ENCODE measurements at regions not wholly inside any gene's neighbourhood (a gene's known extent, or its start where the extent isn't known, plus 50 kb on each side); places are given as distances from the start of the nearest gene placed in this dataset.

DNA sequence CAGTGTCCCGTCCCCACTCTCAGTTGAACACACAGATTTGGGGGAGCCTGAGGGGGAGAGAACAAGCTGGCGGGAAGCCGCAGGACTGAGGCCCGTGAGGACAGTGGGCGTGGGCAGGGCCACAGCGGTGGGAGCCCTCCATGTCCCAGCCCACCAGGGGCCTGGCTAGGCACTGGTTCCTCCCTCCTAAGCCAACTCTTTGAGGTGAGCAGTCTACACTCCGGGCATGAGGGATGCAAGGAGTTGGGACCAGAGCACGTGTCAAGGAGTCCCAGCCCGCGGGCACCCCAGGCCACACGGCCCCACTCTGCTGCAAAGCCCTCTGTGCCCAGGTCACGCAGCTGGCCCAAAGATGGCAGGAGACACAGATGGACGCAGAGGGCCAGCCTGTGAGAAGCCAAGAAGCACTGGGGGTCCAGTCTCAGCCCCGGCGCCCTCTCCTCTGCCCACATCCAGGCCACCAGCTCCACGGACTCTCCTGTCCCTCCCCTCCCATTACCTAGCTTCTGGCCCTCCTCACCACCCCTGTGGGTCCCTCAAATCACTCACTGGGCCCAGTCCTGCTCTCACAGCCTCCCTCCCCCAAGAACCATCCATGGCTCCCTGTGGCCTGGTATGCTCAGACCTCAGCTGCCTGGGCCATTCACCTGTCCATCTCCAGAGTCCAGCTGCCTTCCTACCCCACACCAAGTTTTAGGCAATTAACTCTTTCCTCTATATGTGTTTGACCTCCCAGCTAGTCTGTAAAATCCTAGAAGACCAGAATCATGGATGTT, 206.5 kb downstream of the RBFOX3 start:
- H3K4me1 Mint-ChIP-seq = peaks cover 12 to 14% (median 13%) of the 10 kb centered on the region in 7 donors
- H3K27ac ChIP-seq (ENCODE audit: low read depth, low read length) = no peak overlapping the region
- no peaks in the 10 kb centered on the region for H3K9me3 ChIP-seq (ENCODE audit: control insufficient read depth in 2 of 3, low read length in 3 of 3)
- H3K4me3 Mint-ChIP-seq = no peak overlapping the region
- CTCF ChIA-PET = interaction anchor here (1.2 kb wide), 1 partner anchor 11 kb away, joined by 3 read pairs; no protein-coding TSS in a partner anchor
- H3K27ac Mint-ChIP-seq = no peak overlapping the region
- H3K27me3 ChIP-seq (ENCODE audit: control insufficient read depth in 2 of 2, insufficient read depth in 2 of 2, low read length in 2 of 2) = no peaks in the 10 kb centered on the region
- no peaks in the 10 kb centered on the region for H3K36me3 ChIP-seq (ENCODE audit: control insufficient read depth in 2 of 3, insufficient read depth in 3 of 3, low read length in 3 of 3)
- DNase-seq (no peak), ATAC-seq (no peak)
- H3K4me1 ChIP-seq (ENCODE audit: control insufficient read depth in 2 of 2, insufficient read depth in 2 of 2, low read length in 2 of 2) = peaks cover 3 to 5% of the 10 kb centered on the region in 2 donors
- H3K27me3 Mint-ChIP-seq = peaks cover 44 to 66% (median 53%) of the 10 kb centered on the region in 5 donors
- POLR2A ChIA-PET = no interaction called here
- H3K9me3 Mint-ChIP-seq = peaks cover 0 to 3% (median 0%) of the 10 kb centered on the region in 11 donors
- intact Hi-C loops (cut with micrococcal nuclease) = no loop called here
- no peak overlapping the region for H3K4me3 ChIP-seq (ENCODE audit: low read length)
- peaks cover 0 to 4% (median 0%) of the 10 kb centered on the region in 5 donors for H3K36me3 Mint-ChIP-seq

DNA sequence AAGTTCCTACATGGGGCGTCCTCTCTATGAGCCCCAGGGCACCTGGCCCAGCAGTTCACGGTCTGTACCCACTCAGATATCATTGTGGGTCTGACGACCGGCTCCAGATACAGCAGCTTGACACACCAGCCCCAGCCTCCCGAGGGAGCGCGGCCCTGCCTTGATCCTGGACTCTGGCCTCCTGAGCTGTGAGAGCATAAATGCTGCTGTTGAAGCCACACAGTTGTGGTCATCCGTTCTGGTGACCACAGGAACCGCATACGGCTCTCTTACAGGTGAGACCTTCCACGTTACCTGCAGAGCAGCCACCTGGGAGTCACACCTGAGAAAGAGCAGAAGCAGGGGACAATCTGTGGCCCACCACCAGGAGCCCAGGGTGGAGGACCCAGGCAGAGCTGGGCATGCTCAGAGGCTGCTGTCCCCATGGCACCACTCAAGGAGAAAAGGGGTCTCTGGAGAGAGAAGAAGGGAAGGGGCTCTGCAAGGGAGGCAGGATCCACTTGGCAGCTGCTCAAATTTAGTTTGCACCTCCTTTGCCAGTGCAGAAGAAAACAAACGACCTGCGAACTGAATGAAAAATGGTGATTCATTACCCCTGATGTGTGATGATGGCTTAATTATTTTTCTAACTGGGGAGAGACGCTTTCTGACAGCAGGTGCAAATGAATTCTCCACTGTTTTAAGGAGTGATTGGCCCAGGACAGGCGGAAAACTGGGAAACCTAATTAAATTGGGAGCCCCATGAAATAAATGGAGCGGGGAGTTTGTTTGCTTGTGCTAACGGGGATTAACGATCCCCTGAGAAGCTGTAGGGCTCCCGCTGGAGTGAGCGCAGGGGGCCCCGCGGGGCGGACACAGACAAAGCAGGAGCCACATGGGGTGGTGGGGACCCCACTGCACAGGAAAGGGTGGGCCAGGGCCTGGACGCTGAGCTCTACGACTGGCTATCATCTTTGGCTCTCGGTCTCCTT, 208.9 kb downstream of the RBFOX3 start:
- no peaks in the 10 kb centered on the region for H3K9me3 ChIP-seq (ENCODE audit: control insufficient read depth in 2 of 3, low read length in 3 of 3)
- peak overlapping the region in 8 of 10 donors; percentile 27 to 94 (median 74) for H3K4me3 Mint-ChIP-seq
- ATAC-seq = no peak
- peaks cover 3 to 5% of the 10 kb centered on the region in 2 donors for H3K4me1 ChIP-seq (ENCODE audit: control insufficient read depth in 2 of 2, insufficient read depth in 2 of 2, low read length in 2 of 2)
- H3K4me1 Mint-ChIP-seq = peaks cover 12 to 14% (median 13%) of the 10 kb centered on the region in 7 donors
- no peak overlapping the region for H3K27ac ChIP-seq (ENCODE audit: low read depth, low read length)
- CTCF ChIA-PET = interaction anchor here (0.6 to 2.0 kb wide), 2 partner anchors 8 to 10 kb away, joined by 3 to 17 read pairs; no protein-coding TSS in a partner anchor
- H3K27ac Mint-ChIP-seq = peak overlapping the region in 1 of 9 donors; percentile 15
- intact Hi-C loops (cut with micrococcal nuclease) = no loop called here
- peaks cover 0 to 3% (median 0%) of the 10 kb centered on the region in 11 donors for H3K9me3 Mint-ChIP-seq
- peaks cover 31 to 56% (median 48%) of the 10 kb centered on the region in 5 donors for H3K27me3 Mint-ChIP-seq
- no peaks in the 10 kb centered on the region for H3K36me3 ChIP-seq (ENCODE audit: control insufficient read depth in 2 of 3, insufficient read depth in 3 of 3, low read length in 3 of 3)
- DNase-seq = no peak
- H3K36me3 Mint-ChIP-seq = peaks cover 0 to 4% (median 0%) of the 10 kb centered on the region in 5 donors
- POLR2A ChIA-PET = interaction anchor here (1.5 kb wide), 1 partner anchor 8 kb away, joined by 4 read pairs; no protein-coding TSS in a partner anchor
- no peak overlapping the region for H3K4me3 ChIP-seq (ENCODE audit: low read length)
- H3K27me3 ChIP-seq (ENCODE audit: control insufficient read depth in 2 of 2, insufficient read depth in 2 of 2, low read length in 2 of 2) = no peaks in the 10 kb centered on the region

- Histone ChIP-seq H3K36me3 (ENCODE audit: control insufficient read depth in 2 of 3, insufficient read depth in 3 of 3, low read length in 3 of 3) (no peaks in the 10 kb centered on the region), H3K27me3 (ENCODE audit: control insufficient read depth in 2 of 2, insufficient read depth in 2 of 2, low read length in 2 of 2) (no peaks in the 10 kb centered on the region), H3K9me3 (ENCODE audit: control insufficient read depth in 2 of 3, low read length in 3 of 3) (no peaks in the 10 kb centered on the region), H3K27ac (ENCODE audit: low read depth, low read length) (no peak overlapping the region), H3K4me1 (ENCODE audit: control insufficient read depth in 2 of 2, insufficient read depth in 2 of 2, low read length in 2 of 2) (peaks cover 3 to 5% of the 10 kb centered on the region in 2 donors), H3K4me3 (ENCODE audit: low read length) (peak overlapping the region; percentile 57)
- intact Hi-C loops (cut with micrococcal nuclease) = no loop called here
- peak overlapping the region in 8 of 9 donors; percentile 1 to 82 (median 52) for H3K27ac Mint-ChIP-seq
- peak; percentile 96 for ATAC-seq
- CTCF ChIA-PET = interaction anchor here (0.7 to 2.0 kb wide), 5 partner anchors 9 to 341 kb away, joined by 3 to 17 read pairs (median 4); no protein-coding TSS in a partner anchor
- peaks cover 12 to 14% (median 13%) of the 10 kb centered on the region in 7 donors for H3K4me1 Mint-ChIP-seq
- H3K4me3 Mint-ChIP-seq = peak overlapping the region; percentile 63 to 94 (median 82)
- peaks cover 0 to 4% (median 0%) of the 10 kb centered on the region in 5 donors for H3K36me3 Mint-ChIP-seq
- peaks cover 0 to 3% (median 0%) of the 10 kb centered on the region in 11 donors for H3K9me3 Mint-ChIP-seq
- POLR2A ChIA-PET = interaction anchor here (1.5 kb wide), 1 partner anchor 9 kb away, joined by 4 read pairs; no protein-coding TSS in a partner anchor
- peak; percentile 58 to 83 (median 72) for DNase-seq
- peaks cover 22 to 47% (median 40%) of the 10 kb centered on the region in 5 donors for H3K27me3 Mint-ChIP-seq
Measured at GRCh38 chr17:79400989-79401703, 209.7 kb downstream of the RBFOX3 start.

- Histone ChIP-seq H3K27me3 (ENCODE audit: control insufficient read depth in 2 of 2, insufficient read depth in 2 of 2, low read length in 2 of 2) (no peaks in the 10 kb centered on the region), H3K36me3 (ENCODE audit: control insufficient read depth in 2 of 3, insufficient read depth in 3 of 3, low read length in 3 of 3) (no peaks in the 10 kb centered on the region), H3K27ac (ENCODE audit: low read depth, low read length) (no peak overlapping the region), H3K4me1 (ENCODE audit: control insufficient read depth in 2 of 2, insufficient read depth in 2 of 2, low read length in 2 of 2) (peaks cover 3 to 5% of the 10 kb centered on the region in 2 donors), H3K9me3 (ENCODE audit: control insufficient read depth in 2 of 3, low read length in 3 of 3) (no peaks in the 10 kb centered on the region), H3K4me3 (ENCODE audit: low read length) (no peak overlapping the region)
- peaks cover 16 to 37% (median 27%) of the 10 kb centered on the region in 5 donors for H3K27me3 Mint-ChIP-seq
- intact Hi-C loops (cut with micrococcal nuclease) = no loop called here
- no peak for DNase-seq
- no peak overlapping the region for H3K4me3 Mint-ChIP-seq
- H3K4me1 Mint-ChIP-seq = peaks cover 12 to 14% (median 13%) of the 10 kb centered on the region in 7 donors
- no peak for ATAC-seq
- ChIA-PET CTCF (interaction anchor here (0.6 kb wide), 1 partner anchor 81 kb away, joined by 3 read pairs; no protein-coding TSS in a partner anchor), POLR2A (no interaction called here)
- H3K27ac Mint-ChIP-seq = no peak overlapping the region
- peaks cover 0 to 2% (median 0%) of the 10 kb centered on the region in 11 donors for H3K9me3 Mint-ChIP-seq
- H3K36me3 Mint-ChIP-seq = no peaks in the 10 kb centered on the region
Measured at GRCh38 chr17:79399610-79400144, 211.2 kb downstream of the RBFOX3 start.

GRCh38 chr17:79398441-79398840, 212.4 kb downstream of the RBFOX3 start:
- Histone ChIP-seq H3K27me3 (ENCODE audit: control insufficient read depth in 2 of 2, insufficient read depth in 2 of 2, low read length in 2 of 2) (no peaks in the 10 kb centered on the region), H3K27ac (ENCODE audit: low read depth, low read length) (no peak overlapping the region), H3K36me3 (ENCODE audit: control insufficient read depth in 2 of 3, insufficient read depth in 3 of 3, low read length in 3 of 3) (no peaks in the 10 kb centered on the region), H3K9me3 (ENCODE audit: control insufficient read depth in 2 of 3, low read length in 3 of 3) (no peaks in the 10 kb centered on the region), H3K4me3 (ENCODE audit: low read length) (no peak overlapping the region), H3K4me1 (ENCODE audit: control insufficient read depth in 2 of 2, insufficient read depth in 2 of 2, low read length in 2 of 2) (peaks cover 3 to 5% of the 10 kb centered on the region in 2 donors)
- no peaks in the 10 kb centered on the region for H3K36me3 Mint-ChIP-seq
- peak overlapping the region in 1 of 10 donors; percentile 36 for H3K4me3 Mint-ChIP-seq
- intact Hi-C loops (cut with micrococcal nuclease) = no loop called here
- DNase-seq (no peak), ATAC-seq (no peak)
- H3K27me3 Mint-ChIP-seq = peaks cover 18 to 46% (median 33%) of the 10 kb centered on the region in 5 donors
- H3K27ac Mint-ChIP-seq = peak overlapping the region in 1 of 9 donors; percentile 52
- POLR2A ChIA-PET = no interaction called here
- CTCF ChIA-PET = no interaction called here
- peaks cover 12 to 20% (median 17%) of the 10 kb centered on the region in 7 donors for H3K4me1 Mint-ChIP-seq
- H3K9me3 Mint-ChIP-seq = peaks cover 0 to 2% (median 0%) of the 10 kb centered on the region in 11 donors

All from naive thymus-derived CD4-positive, alpha-beta T cell (primary cell).